ENCODE measurements at regions not wholly inside any gene's neighbourhood (a gene's known extent, or its start where the extent isn't known, plus 50 kb on each side); places are given as distances from the start of the nearest gene placed in this dataset.
"Not testable (repeated sequence)": the region's sequence is repeated elsewhere in the genome, so short reads cannot be mapped to it uniquely, and the experiment has no call there.

DNA sequence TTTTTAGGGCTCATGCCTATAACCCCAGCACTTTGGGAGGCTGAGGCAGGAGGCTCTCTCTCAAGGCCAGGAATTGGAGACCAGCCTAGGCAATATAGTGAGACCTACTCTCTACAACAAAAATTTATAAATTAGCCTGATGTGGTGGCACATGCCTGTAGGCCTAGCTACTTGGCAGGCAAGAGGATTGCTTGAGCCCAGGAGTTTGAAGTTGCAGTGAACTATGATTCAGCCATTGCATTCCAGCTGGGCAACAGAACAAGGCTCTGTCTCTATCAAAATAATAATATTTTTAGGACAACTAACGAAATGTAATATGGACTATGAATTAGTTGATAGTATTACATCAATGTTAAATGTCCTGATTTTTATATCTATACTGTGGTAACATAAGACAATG lies 68.8 kb upstream of the ARID1A start:
- no peaks in the 10 kb centered on the region for H3K36me3 ChIP-seq
- no peak overlapping the region for H3K4me3 ChIP-seq
- H3K9me3 ChIP-seq, result no peaks in the 10 kb centered on the region
- intact Hi-C loops (cut with DNase I), result no loop called here
- no peak for FAIRE-seq
- H3K4me1 ChIP-seq, result no peaks in the 10 kb centered on the region
- no peaks in the 10 kb centered on the region for H3K27me3 ChIP-seq
- TF ChIP-seq, protein P1, sequence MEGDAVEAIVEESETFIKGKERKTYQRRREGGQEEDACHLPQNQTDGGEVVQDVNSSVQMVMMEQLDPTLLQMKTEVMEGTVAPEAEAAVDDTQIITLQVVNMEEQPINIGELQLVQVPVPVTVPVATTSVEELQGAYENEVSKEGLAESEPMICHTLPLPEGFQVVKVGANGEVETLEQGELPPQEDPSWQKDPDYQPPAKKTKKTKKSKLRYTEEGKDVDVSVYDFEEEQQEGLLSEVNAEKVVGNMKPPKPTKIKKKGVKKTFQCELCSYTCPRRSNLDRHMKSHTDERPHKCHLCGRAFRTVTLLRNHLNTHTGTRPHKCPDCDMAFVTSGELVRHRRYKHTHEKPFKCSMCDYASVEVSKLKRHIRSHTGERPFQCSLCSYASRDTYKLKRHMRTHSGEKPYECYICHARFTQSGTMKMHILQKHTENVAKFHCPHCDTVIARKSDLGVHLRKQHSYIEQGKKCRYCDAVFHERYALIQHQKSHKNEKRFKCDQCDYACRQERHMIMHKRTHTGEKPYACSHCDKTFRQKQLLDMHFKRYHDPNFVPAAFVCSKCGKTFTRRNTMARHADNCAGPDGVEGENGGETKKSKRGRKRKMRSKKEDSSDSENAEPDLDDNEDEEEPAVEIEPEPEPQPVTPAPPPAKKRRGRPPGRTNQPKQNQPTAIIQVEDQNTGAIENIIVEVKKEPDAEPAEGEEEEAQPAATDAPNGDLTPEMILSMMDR (IDR thresholded peaks at IDR 0.05), result no peak
- no peak for DNase-seq
- 68 to 75% methylated on average over 1 of the region's 1 CpG for WGBS, 2 donors
- no peak overlapping the region for H3K27ac ChIP-seq
- no peak for ATAC-seq

DNA sequence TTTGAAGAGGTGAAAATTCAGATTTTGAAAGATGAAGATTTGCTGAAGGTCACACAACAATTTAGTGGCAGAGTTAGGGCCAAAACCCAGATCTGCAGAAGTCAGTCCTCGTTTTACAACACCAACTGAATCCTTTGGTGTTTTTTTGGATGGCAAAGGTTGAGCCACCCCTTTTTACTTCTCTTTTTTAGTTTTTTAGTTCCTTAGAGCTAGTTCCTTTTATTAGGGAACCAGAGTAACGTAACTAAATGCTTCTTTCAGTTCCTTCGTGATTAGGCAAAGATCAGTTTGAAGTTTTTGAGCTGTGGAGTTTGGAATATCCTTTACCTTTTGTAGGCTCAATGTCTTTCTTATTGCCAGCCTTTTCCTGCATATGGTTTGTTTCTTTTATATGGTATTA lies 67.9 kb upstream of the ARID1A start:
- H3K4me3 ChIP-seq, result no peak overlapping the region
- H3K9me3 ChIP-seq, result no peaks in the 10 kb centered on the region
- H3K36me3 ChIP-seq, result no peaks in the 10 kb centered on the region
- DNase-seq (no peak), ATAC-seq (peak in 1 of 4 donors; percentile 52), FAIRE-seq (no peak)
- no peaks in the 10 kb centered on the region for H3K27me3 ChIP-seq
- intact Hi-C loops (cut with DNase I), result no loop called here
- TF ChIP-seq, protein P1 (IDR thresholded peaks at IDR 0.05), result no peak
- 81 to 84% methylated on average over 3 of the region's 3 CpGs for WGBS, 2 donors
- H3K27ac ChIP-seq, result no peak overlapping the region
- H3K4me1 ChIP-seq, result no peaks in the 10 kb centered on the region

DNA sequence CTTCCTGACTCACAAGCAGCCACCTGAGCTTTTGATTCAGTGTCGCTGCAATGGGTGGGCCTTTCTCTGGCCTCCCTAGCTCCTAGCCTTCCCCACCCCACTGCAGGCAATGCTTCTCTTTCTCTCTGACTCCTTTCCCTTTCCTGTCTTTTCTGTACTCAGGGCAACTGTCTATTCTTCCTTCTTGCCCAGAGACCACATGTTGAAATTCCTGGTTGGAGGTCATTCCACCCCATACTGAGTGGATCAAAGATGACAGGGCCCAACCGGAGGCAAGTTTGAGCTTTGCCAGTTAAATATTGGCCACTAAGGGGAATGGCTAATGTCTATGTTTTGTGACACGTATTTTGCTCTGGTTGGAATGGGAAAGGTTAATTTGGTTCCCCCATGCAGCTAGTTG lies 65.2 kb upstream of the ARID1A start:
- Histone ChIP-seq H3K4me3 (no peak overlapping the region), H3K27me3 (no peaks in the 10 kb centered on the region), H3K4me1 (no peaks in the 10 kb centered on the region), H3K9me3 (no peaks in the 10 kb centered on the region), H3K36me3 (no peaks in the 10 kb centered on the region), H3K27ac (no peak overlapping the region)
- FAIRE-seq (no peak), DNase-seq (no peak), ATAC-seq (no peak)
- 84 to 87% methylated on average over 3 of the region's 3 CpGs for WGBS, 2 donors
- intact Hi-C loops (cut with DNase I), result no loop called here
- TF ChIP-seq, protein P1 (IDR thresholded peaks at IDR 0.05), result no peak

DNA sequence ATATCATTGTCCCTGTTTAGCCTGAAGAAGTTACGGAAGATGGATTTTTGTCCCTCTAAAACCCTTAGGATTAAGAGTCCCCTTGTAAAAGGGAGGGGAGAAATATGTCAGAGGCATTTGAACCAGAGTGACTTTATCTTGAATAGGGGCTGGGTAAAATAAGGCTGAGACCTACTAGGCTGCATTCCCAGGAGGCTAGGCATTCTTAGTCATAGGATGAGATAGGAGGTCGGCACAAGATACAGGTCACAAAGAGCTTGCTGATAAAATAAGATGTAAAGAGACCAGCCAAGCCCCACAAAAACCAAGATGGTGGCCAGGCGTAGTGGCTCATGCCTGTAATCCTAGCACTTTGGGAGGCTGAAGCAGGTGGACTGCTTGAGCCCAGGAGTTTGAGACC lies 60.0 kb upstream of the ARID1A start:
- H3K36me3 ChIP-seq; H3K4me3 ChIP-seq; ATAC-seq; H3K9me3 ChIP-seq; H3K27me3 ChIP-seq; H3K4me1 ChIP-seq; FAIRE-seq; H3K27ac ChIP-seq; DNase-seq; intact Hi-C loops (cut with DNase I): not testable (repeated sequence)
- 81 to 83% methylated on average over 3 of the region's 3 CpGs for WGBS, 2 donors

DNA sequence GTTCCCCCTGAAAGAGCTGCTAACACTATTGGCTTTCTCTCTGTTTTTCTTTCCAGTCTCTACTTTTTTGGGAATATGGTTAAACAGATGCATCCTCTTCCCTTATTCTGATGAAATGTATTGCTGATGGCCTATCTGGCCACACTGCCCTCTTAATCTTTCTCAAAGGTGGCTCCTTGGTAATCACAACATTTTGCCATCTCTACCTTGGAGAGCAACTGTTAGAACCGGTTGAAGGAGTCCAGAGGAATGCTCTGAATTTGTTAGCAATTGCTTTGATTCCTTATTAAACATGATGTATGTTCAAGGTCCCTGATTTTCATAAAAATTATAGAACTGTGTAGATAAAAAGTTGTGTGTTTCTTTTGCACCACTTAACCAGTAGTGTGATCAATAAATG lies 50.1 kb upstream of the ARID1A start:
- FAIRE-seq (no peak), DNase-seq (no peak), ATAC-seq (no peak)
- Histone ChIP-seq H3K4me3 (no peak overlapping the region), H3K27ac (no peak overlapping the region), H3K27me3 (no peaks in the 10 kb centered on the region), H3K9me3 (no peaks in the 10 kb centered on the region), H3K36me3 (no peaks in the 10 kb centered on the region), H3K4me1 (no peaks in the 10 kb centered on the region)
- 53 to 72% methylated on average over 1 of the region's 1 CpG for whole genome bisulfite sequencing, 2 donors
- intact Hi-C loops (cut with DNase I), result no loop called here
- TF ChIP-seq, protein P1 (IDR thresholded peaks at IDR 0.05), result no peak
